Heart right ventricle (tissue), 16 donors: ENCODE measurements at regions not wholly inside any gene's neighbourhood (a gene's known extent, or its start where the extent isn't known, plus 50 kb on each side); places are given as distances from the start of the nearest gene placed in this dataset.

Experiments used
- ATAC-seq, 8 donors: fragments of 200-7000 bp; cut with Tn5 transposase; one replicate each; pipeline ENCODE4 v1.9.1; 2020; ENCODE audit warnings: mild to moderate bottlenecking in 8 of 8, moderate library complexity in 8 of 8, moderate number of reproducible peaks in 1 of 8
- DNase-seq, 2 donors: peaks; one replicate each; pipeline ENCODE4 v3.0.0-alpha.2; 2020
- H3K27ac ChIP-seq, 10 donors: fragments of 200-600 bp; sonication (generic) in 2 of 10; one replicate each; pipeline versions ENCODE4 v1.5.0 to v1.8.0; 2020 to 2022; ENCODE audit warnings: mild to moderate bottlenecking in 3 of 10
- H3K27me3 ChIP-seq, 7 donors: fragments of 200-600 bp; one replicate each; pipeline ENCODE4 v1.8.0; 2021 to 2022; ENCODE audit warnings: mild to moderate bottlenecking in 2 of 7
- H3K36me3 ChIP-seq, 9 donors: fragments of 200-600 bp; sonication (generic) in 1 of 9; one replicate each; pipeline versions ENCODE4 v1.5.0 to v1.8.0; 2020 to 2022; ENCODE audit warnings: mild to moderate bottlenecking in 2 of 9
- H3K4me1 ChIP-seq, 9 donors: fragments of 200-600 bp; sonication (generic) in 1 of 9; one replicate each; pipeline versions ENCODE4 v1.5.0 to v1.8.0; 2020 to 2022; ENCODE audit warnings: mild to moderate bottlenecking in 4 of 9
- H3K4me3 ChIP-seq, 10 donors: fragments of 200-600 bp; sonication (generic) in 2 of 10; one replicate each; pipeline versions ENCODE4 v1.5.0 to v1.8.0; 2020 to 2022; ENCODE audit warnings: mild to moderate bottlenecking in 7 of 10, moderate library complexity in 2 of 10
- H3K9me3 ChIP-seq, 11 donors: fragments of 200-600 bp in 10 of 11; sonication (generic) in 2 of 11; one replicate each; pipeline versions ENCODE4 v1.5.0 to v1.8.0; 2013 to 2022; ENCODE audit warnings: mild to moderate bottlenecking in 2 of 11, control low read depth in 1 of 11, moderate library complexity in 1 of 11
- WGBS, 2 donors: extraction: QIAGEN DNeasy Blood & Tissue Kit; methylation state at CpG; one replicate each; pipeline ENCODE4 v1.1.7; 2013; ENCODE audit warnings: inconsistent platforms in 1 of 2; 5-methylcytosine and 5-hydroxymethylcytosine counted together
- intact Hi-C, 10 donors: fragments of 100-400 bp; cut with DNase I; formaldehyde crosslinking; loops; one replicate each; pipeline versions ENCODE4 v1.11.1 to v1.14.2; 2022
- TF ChIP-seq, protein P1 (sequence below), 9 donors: fragments of 200-600 bp; sonication (generic) in 2 of 9; IDR thresholded peaks; one replicate each; pipeline versions ENCODE4 v1.5.0 to v1.8.0; 2021 to 2022; ENCODE audit warnings: antibody characterized with exemption in 9 of 9, mild to moderate bottlenecking in 5 of 9, moderate library complexity in 1 of 9
- donor health status: Arrhythmogenic right ventricular cardiomyopathy.
- donor health status: ischemic (EF 13 %, LVEDD 7.1; RV severe dilation, severe dysfunction).
- donor health status: healthy with polysubstance abuse.
- donor health status: DM: no; HTN: yes; CAD: no.
- donor health status: DM: no; HTN: no; CAD: no.
- donor health status: ischemic (EF 25% LVEDD 6.9; RV normal size, moderate dysfunction).
- donor health status: ischemic (EF 25% LVEDD 5.7; RV mildly dilated, moderate dysfunction).
- donor health status: healthy.
- donor health status: DM: yes; HTN: yes; CAD: no.
- donor health status: Ischemic cardiomyopathy.
- donor health status: ischemic (EF 35%, LVEDD 5.7; RV mildly dilated, moderate dysfunction).
- donor health status: nonischemic (EF 11% LVEDD 7.7; RV severe dilation, severe dysfunction).
- donor health status: DM: yes; HTN: yes; CAD: no.
- donor health status: PGD.
- donor health status: ischemic (EF 29% LVEDD 5.4; RV normal size, mild dysfunction).
- donor health status: nonischemic (EF 23%, LVEDD 6.1; RV moderate dilation, normal function).

DNA sequence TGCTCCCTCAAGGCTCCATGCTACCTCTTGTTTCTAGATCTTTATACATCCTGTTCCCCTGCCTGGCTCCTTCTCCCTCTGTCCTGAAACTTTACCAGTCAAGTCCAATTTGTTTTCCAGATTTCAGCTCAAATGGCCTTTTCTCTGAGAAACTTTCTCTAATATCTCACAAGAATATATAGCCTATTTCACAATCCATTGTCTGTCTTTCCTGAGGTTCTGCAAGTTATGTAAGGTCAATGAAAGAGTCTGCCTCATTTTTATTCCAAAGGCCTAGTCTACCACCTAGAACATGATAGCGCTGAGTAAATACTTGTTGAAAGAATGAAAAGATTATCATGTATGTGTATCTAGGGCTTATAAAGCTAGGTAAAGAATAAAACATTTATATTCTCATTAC lies 348.8 kb downstream of the SPRY2 start:
- Histone ChIP-seq H3K9me3 (no peaks in the 10 kb centered on the region), H3K36me3 (no peaks in the 10 kb centered on the region), H3K27me3 (no peaks in the 10 kb centered on the region), H3K4me1 (peaks cover 0 to 4% (median 0%) of the 10 kb centered on the region in 9 donors), H3K27ac (no peak overlapping the region), H3K4me3 (no peak overlapping the region)
- intact Hi-C loops: no loop called here
- 96 to 100% methylated on average over 1 of the region's 1 CpG for WGBS, 2 donors
- ATAC-seq (no peak), DNase-seq (no peak)
- TF ChIP-seq, protein P1, sequence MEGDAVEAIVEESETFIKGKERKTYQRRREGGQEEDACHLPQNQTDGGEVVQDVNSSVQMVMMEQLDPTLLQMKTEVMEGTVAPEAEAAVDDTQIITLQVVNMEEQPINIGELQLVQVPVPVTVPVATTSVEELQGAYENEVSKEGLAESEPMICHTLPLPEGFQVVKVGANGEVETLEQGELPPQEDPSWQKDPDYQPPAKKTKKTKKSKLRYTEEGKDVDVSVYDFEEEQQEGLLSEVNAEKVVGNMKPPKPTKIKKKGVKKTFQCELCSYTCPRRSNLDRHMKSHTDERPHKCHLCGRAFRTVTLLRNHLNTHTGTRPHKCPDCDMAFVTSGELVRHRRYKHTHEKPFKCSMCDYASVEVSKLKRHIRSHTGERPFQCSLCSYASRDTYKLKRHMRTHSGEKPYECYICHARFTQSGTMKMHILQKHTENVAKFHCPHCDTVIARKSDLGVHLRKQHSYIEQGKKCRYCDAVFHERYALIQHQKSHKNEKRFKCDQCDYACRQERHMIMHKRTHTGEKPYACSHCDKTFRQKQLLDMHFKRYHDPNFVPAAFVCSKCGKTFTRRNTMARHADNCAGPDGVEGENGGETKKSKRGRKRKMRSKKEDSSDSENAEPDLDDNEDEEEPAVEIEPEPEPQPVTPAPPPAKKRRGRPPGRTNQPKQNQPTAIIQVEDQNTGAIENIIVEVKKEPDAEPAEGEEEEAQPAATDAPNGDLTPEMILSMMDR (IDR thresholded peaks at IDR 0.05): no peak

DNA sequence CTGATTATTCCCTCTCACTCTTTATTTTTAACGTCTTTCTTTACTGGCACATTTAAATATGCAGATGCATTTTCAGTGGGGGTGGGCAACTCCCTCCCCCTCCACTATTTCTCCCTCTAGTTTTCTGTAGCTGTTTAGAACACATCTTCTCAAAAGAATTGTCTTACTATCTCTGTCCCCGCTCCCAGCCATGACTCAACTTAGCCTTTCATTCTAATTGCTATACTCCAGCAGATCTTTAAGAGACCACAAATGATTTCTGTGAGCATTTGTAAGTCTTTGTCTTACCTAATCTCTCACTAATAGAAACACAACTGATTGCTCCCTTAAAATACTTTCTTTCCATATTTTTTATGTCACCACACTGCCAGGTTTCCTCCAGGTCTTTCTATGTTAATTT lies 350.9 kb downstream of the SPRY2 start:
- no peaks in the 10 kb centered on the region for H3K27me3 ChIP-seq
- no peaks in the 10 kb centered on the region for H3K36me3 ChIP-seq
- no peak overlapping the region for H3K4me3 ChIP-seq
- DNase-seq: no peak
- WGBS, 2 donors: 75 to 86% methylated on average over 2 of the region's 2 CpGs
- no peak for ATAC-seq
- no peaks in the 10 kb centered on the region for H3K9me3 ChIP-seq
- intact Hi-C loops: no loop called here
- H3K4me1 ChIP-seq: peaks cover 0 to 4% (median 0%) of the 10 kb centered on the region in 9 donors
- no peak overlapping the region for H3K27ac ChIP-seq
- TF ChIP-seq, protein P1 (IDR thresholded peaks at IDR 0.05): no peak

DNA sequence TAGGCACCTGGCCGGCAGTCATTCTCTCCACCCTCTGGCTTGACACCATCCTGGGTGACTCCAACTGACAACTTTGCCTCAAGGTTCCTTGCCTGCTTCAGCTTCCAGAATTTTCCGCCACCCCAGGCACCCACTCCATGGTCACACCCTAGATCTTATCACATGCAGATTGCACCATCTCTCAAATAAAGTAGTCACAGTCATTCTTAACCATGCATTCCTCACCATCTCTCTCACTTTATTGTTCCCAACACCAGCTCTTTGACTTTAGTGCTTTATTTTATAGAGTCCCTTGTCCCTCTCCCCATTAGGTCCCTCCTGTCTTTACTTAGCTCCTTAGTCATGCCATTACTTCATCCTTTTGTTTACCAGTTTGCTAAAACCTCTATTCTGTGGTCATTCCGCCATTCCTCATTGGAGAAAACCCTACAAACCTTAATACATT lies 351.7 kb downstream of the SPRY2 start:
- whole genome bisulfite sequencing, 2 donors: 94 to 98% methylated on average over 3 of the region's 3 CpGs
- H3K4me1 ChIP-seq: peaks cover 0 to 4% (median 0%) of the 10 kb centered on the region in 9 donors
- no peak overlapping the region for H3K4me3 ChIP-seq
- H3K36me3 ChIP-seq: no peaks in the 10 kb centered on the region
- no peak overlapping the region for H3K27ac ChIP-seq
- TF ChIP-seq, protein P1 (IDR thresholded peaks at IDR 0.05): no peak
- intact Hi-C loops: no loop called here
- DNase-seq (no peak), ATAC-seq (no peak)
- no peaks in the 10 kb centered on the region for H3K27me3 ChIP-seq
- no peaks in the 10 kb centered on the region for H3K9me3 ChIP-seq

DNA sequence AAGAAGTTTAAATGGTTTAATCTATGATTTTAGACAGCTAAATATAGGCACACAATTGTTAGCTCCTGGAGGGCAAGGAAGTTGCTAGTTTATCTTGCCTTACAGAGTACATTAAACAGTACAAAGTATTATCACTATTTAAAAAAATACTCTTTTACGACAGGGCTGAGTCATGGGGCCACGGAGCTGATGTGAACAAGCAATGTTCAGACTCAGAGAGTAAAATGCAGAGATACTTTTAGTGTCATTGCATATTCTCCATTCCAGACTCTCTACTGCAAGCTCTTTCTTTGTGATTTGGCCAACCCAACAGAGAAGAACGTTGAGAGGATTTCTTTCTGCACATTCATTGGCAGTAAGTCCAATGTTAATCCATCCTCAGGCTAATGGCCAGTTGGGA lies 352.4 kb downstream of the SPRY2 start:
- Histone ChIP-seq H3K27me3 (no peaks in the 10 kb centered on the region), H3K4me3 (no peak overlapping the region), H3K9me3 (no peaks in the 10 kb centered on the region), H3K36me3 (no peaks in the 10 kb centered on the region), H3K4me1 (peaks cover 0 to 4% (median 0%) of the 10 kb centered on the region in 9 donors), H3K27ac (no peak overlapping the region)
- ATAC-seq: no peak
- intact Hi-C loops: no loop called here
- WGBS, 2 donors: 36 to 39% methylated on average over 3 of the region's 3 CpGs
- DNase-seq: no peak
- TF ChIP-seq, protein P1 (IDR thresholded peaks at IDR 0.05): no peak
